GM23338 (cell line): ENCODE measurements at regions not wholly inside any gene's neighbourhood (a gene's known extent, or its start where the extent isn't known, plus 50 kb on each side); places are given as distances from the start of the nearest gene placed in this dataset.

ENCODE experiments used
- ATAC-seq: fragments of 200-7000 bp; cut with Tn5 transposase; 3 replicates; pipeline ENCODE4 v1.9.1; 2020
- DNase-seq: peaks from one replicate; pipeline ENCODE4 v3.0.0-alpha.2; 2015; ENCODE audit warnings: low spot score
- H2AFZ ChIP-seq: fragments of 200-600 bp; sonication (generic); 2 replicates; pipeline ENCODE4 v1.8.0; 2016; ENCODE audit warnings: antibody characterized with exemption, mild to moderate bottlenecking, moderate library complexity
- H3F3A ChIP-seq: fragments of 200-600 bp; sonication (generic); replicated peaks from 2 replicates; pipeline ENCODE4 v1.8.0; 2017; ENCODE audit warnings: antibody characterized with exemption, mixed run types, low read depth
- H3K27ac ChIP-seq: fragments of 200-600 bp; sonication (generic); 2 replicates; pipeline ENCODE4 v1.6.1; 2016; ENCODE audit warnings: low read depth
- H3K27me3 ChIP-seq: fragments of 200-600 bp; sonication (generic); 2 replicates; pipeline ENCODE4 v1.8.0; 2016; ENCODE audit warnings: mild to moderate bottlenecking, mixed run types, moderate library complexity; ENCODE audit not compliant: insufficient read depth
- H3K36me3 ChIP-seq: fragments of 200-600 bp; sonication (generic); 2 replicates; pipeline ENCODE4 v1.8.0; 2016; ENCODE audit warnings: mild to moderate bottlenecking; ENCODE audit not compliant: insufficient read depth
- H3K4me1 ChIP-seq: fragments of 200-600 bp; sonication (generic); 2 replicates; pipeline ENCODE4 v1.8.0; 2016; ENCODE audit warnings: mild to moderate bottlenecking, moderate library complexity; ENCODE audit not compliant: insufficient read depth
- H3K4me2 ChIP-seq: fragments of 200-600 bp; sonication (generic); 2 replicates; pipeline ENCODE4 v1.7.1; 2017; ENCODE audit warnings: mixed run types
- H3K4me3 ChIP-seq: fragments of 200-600 bp; sonication (generic); 2 replicates; pipeline ENCODE4 v1.6.1; 2016; ENCODE audit warnings: mixed run types
- H3K79me2 ChIP-seq: fragments of 200-600 bp; sonication (generic); replicated peaks from 2 replicates; pipeline ENCODE4 v1.8.0; 2017; ENCODE audit warnings: mild to moderate bottlenecking; ENCODE audit not compliant: insufficient read depth
- H3K9me2 ChIP-seq: fragments of 200-600 bp; sonication (generic); 2 replicates; pipeline ENCODE4 v1.8.0; 2017; ENCODE audit not compliant: insufficient read depth
- H4K20me1 ChIP-seq: fragments of 200-600 bp; sonication (generic); replicated peaks from 2 replicates; pipeline ENCODE4 v1.8.0; 2017; ENCODE audit warnings: mild to moderate bottlenecking; ENCODE audit not compliant: insufficient read depth
- H3K27ac Mint-ChIP-seq: 2 replicates; pipeline ENCODE4 v1.8.0; 2020; ENCODE audit warnings: inconsistent platforms, mild to moderate bottlenecking, moderate library complexity, mixed read lengths
- H3K27me3 Mint-ChIP-seq: 3 replicates; pipeline ENCODE4 v1.8.0; 2022; ENCODE audit warnings: low read depth, mild to moderate bottlenecking, moderate library complexity, mixed read lengths, inconsistent platforms; ENCODE audit not compliant: insufficient read depth, poor library complexity
- H3K36me3 Mint-ChIP-seq: 3 replicates; pipeline ENCODE4 v1.8.0; 2021; ENCODE audit warnings: low read depth, mild to moderate bottlenecking, inconsistent platforms, moderate library complexity, mixed read lengths
- H3K4me1 Mint-ChIP-seq: 3 replicates; pipeline ENCODE4 v1.8.0; 2020; ENCODE audit warnings: mild to moderate bottlenecking, inconsistent platforms, mixed read lengths
- H3K4me3 Mint-ChIP-seq: 3 replicates; pipeline ENCODE4 v1.8.0; 2021; ENCODE audit warnings: moderate library complexity, mild to moderate bottlenecking, inconsistent platforms, mixed read lengths
- H3K9me3 Mint-ChIP-seq: 3 replicates; pipeline ENCODE4 v1.8.0; 2020; ENCODE audit warnings: moderate library complexity, mild to moderate bottlenecking, inconsistent platforms, mixed read lengths
- CREB1 ChIP-seq: fragments of 250-450 bp; sonication (Bioruptor Pico); IDR thresholded peaks from 2 replicates; pipeline ENCODE4 v1.5.0; 2020; ENCODE audit warnings: low read depth, mild to moderate bottlenecking, moderate library complexity
- EZH2 ChIP-seq: fragments of 200-600 bp; sonication (generic); IDR thresholded peaks from one replicate; pipeline ENCODE4 v1.8.0; 2017; ENCODE audit warnings: antibody characterized with exemption, mild to moderate bottlenecking, low read depth; ENCODE audit not compliant: unreplicated experiment
- EZH2phosphoT487 ChIP-seq: fragments of 200-600 bp; sonication (generic); IDR thresholded peaks from one replicate; pipeline ENCODE4 v1.8.1; 2018; ENCODE audit warnings: antibody characterized with exemption; ENCODE audit not compliant: unreplicated experiment
- JUNB ChIP-seq: IDR thresholded peaks from one replicate; pipeline ENCODE4 v1.6.1; 2016; ENCODE audit warnings: antibody characterized with exemption; ENCODE audit not compliant: unreplicated experiment
- POLR2AphosphoS5 ChIP-seq: IDR thresholded peaks from 2 replicates; pipeline ENCODE4 v1.6.1; 2016; ENCODE audit warnings: antibody characterized with exemption, low read depth
- STAT1 ChIP-seq: IDR thresholded peaks from one replicate; pipeline ENCODE4 v1.6.1; 2016; ENCODE audit warnings: antibody characterized with exemption; ENCODE audit not compliant: unreplicated experiment
- TF ChIP-seq, protein P1 (sequence below), 2 experiments: fragments of 200-600 bp in 1 of 2; sonication (generic) in 1 of 2; conservative IDR thresholded peaks; 2 replicates each; pipeline versions ENCODE4 v1.5.1 to v1.6.1; 2016 to 2017; ENCODE audit warnings: antibody characterized with exemption in 2 of 2, low read depth in 2 of 2, mild to moderate bottlenecking in 2 of 2, moderate library complexity in 1 of 2
- TF ChIP-seq, protein P2 (sequence below): IDR thresholded peaks from one replicate; pipeline ENCODE4 v1.6.1; 2018; ENCODE audit warnings: antibody characterized with exemption; ENCODE audit not compliant: unreplicated experiment
- TF ChIP-seq, protein P3 (sequence below): IDR thresholded peaks from 2 replicates; pipeline ENCODE4 v1.6.1; 2016; ENCODE audit warnings: antibody characterized with exemption
- TF ChIP-seq, protein P4 (sequence below): fragments of 250-450 bp; sonication (Bioruptor Pico); IDR thresholded peaks from 2 replicates; pipeline ENCODE4 v1.5.0; 2020; ENCODE audit warnings: mild to moderate bottlenecking, moderate library complexity

DNA sequence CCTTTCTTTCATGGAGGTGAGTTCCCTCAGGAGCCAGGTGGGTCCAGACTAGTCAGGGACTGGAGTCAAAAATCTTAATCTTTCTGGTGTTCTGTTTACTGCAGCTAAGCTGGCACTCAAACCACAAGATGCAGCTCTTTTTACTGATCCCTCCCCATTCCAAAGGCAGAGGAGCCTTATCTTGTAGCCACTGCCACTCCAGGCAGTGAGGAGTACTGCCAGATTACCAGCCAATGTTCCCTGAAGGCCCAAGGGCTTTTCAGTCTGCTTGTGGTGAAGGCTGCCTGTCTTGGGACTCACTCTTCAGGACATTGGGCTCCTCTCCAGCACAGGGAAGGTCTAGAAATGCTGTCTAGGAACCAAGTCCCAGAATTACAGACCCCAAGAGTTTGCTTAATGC is 490.4 kb upstream of the ADGRB3 start:
- Histone ChIP-seq H3K36me3 (no peaks in the 10 kb centered on the region), H3K4me1 (no peaks in the 10 kb centered on the region), H4K20me1 (no peaks in the 10 kb centered on the region), H3K9me2 (peaks cover 8% of the 10 kb centered on the region; the same call in 1 of the 2 replicates), H3K4me3 (no peak overlapping the region), H3K79me2 (no peaks in the 10 kb centered on the region), H2AFZ (no peak overlapping the region), H3F3A (no peaks in the 10 kb centered on the region), H3K4me2 (no peak overlapping the region), H3K27ac (no peak overlapping the region), H3K27me3 (no peaks in the 10 kb centered on the region)
- H3K4me3 Mint-ChIP-seq, result no peak overlapping the region
- DNase-seq (no peak), ATAC-seq (no peak)
- peaks cover 2% of the 10 kb centered on the region; the same call in 2 of the 3 replicates for H3K4me1 Mint-ChIP-seq
- no peak overlapping the region for H3K27ac Mint-ChIP-seq
- peaks cover 1% of the 10 kb centered on the region for H3K27me3 Mint-ChIP-seq
- H3K36me3 Mint-ChIP-seq, result peaks cover 23% of the 10 kb centered on the region
- peaks cover 23% of the 10 kb centered on the region for H3K9me3 Mint-ChIP-seq
- TF ChIP-seq STAT1 (no peak), CREB1 (CRISPR knock-in tag) (no peak), EZH2phosphoT487 (no peak), POLR2AphosphoS5 (no peak), EZH2 (no peak), JUNB (no peak)
- TF ChIP-seq, protein P1, sequence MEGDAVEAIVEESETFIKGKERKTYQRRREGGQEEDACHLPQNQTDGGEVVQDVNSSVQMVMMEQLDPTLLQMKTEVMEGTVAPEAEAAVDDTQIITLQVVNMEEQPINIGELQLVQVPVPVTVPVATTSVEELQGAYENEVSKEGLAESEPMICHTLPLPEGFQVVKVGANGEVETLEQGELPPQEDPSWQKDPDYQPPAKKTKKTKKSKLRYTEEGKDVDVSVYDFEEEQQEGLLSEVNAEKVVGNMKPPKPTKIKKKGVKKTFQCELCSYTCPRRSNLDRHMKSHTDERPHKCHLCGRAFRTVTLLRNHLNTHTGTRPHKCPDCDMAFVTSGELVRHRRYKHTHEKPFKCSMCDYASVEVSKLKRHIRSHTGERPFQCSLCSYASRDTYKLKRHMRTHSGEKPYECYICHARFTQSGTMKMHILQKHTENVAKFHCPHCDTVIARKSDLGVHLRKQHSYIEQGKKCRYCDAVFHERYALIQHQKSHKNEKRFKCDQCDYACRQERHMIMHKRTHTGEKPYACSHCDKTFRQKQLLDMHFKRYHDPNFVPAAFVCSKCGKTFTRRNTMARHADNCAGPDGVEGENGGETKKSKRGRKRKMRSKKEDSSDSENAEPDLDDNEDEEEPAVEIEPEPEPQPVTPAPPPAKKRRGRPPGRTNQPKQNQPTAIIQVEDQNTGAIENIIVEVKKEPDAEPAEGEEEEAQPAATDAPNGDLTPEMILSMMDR (conservative IDR thresholded peaks at IDR 0.05; ENCODE audit: low read depth in 2 of 2), result no peak
- TF ChIP-seq, protein P2, sequence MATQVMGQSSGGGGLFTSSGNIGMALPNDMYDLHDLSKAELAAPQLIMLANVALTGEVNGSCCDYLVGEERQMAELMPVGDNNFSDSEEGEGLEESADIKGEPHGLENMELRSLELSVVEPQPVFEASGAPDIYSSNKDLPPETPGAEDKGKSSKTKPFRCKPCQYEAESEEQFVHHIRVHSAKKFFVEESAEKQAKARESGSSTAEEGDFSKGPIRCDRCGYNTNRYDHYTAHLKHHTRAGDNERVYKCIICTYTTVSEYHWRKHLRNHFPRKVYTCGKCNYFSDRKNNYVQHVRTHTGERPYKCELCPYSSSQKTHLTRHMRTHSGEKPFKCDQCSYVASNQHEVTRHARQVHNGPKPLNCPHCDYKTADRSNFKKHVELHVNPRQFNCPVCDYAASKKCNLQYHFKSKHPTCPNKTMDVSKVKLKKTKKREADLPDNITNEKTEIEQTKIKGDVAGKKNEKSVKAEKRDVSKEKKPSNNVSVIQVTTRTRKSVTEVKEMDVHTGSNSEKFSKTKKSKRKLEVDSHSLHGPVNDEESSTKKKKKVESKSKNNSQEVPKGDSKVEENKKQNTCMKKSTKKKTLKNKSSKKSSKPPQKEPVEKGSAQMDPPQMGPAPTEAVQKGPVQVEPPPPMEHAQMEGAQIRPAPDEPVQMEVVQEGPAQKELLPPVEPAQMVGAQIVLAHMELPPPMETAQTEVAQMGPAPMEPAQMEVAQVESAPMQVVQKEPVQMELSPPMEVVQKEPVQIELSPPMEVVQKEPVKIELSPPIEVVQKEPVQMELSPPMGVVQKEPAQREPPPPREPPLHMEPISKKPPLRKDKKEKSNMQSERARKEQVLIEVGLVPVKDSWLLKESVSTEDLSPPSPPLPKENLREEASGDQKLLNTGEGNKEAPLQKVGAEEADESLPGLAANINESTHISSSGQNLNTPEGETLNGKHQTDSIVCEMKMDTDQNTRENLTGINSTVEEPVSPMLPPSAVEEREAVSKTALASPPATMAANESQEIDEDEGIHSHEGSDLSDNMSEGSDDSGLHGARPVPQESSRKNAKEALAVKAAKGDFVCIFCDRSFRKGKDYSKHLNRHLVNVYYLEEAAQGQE, result no peak
- TF ChIP-seq, protein P3, sequence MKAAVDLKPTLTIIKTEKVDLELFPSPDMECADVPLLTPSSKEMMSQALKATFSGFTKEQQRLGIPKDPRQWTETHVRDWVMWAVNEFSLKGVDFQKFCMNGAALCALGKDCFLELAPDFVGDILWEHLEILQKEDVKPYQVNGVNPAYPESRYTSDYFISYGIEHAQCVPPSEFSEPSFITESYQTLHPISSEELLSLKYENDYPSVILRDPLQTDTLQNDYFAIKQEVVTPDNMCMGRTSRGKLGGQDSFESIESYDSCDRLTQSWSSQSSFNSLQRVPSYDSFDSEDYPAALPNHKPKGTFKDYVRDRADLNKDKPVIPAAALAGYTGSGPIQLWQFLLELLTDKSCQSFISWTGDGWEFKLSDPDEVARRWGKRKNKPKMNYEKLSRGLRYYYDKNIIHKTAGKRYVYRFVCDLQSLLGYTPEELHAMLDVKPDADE, result no peak
- TF ChIP-seq, protein P4, sequence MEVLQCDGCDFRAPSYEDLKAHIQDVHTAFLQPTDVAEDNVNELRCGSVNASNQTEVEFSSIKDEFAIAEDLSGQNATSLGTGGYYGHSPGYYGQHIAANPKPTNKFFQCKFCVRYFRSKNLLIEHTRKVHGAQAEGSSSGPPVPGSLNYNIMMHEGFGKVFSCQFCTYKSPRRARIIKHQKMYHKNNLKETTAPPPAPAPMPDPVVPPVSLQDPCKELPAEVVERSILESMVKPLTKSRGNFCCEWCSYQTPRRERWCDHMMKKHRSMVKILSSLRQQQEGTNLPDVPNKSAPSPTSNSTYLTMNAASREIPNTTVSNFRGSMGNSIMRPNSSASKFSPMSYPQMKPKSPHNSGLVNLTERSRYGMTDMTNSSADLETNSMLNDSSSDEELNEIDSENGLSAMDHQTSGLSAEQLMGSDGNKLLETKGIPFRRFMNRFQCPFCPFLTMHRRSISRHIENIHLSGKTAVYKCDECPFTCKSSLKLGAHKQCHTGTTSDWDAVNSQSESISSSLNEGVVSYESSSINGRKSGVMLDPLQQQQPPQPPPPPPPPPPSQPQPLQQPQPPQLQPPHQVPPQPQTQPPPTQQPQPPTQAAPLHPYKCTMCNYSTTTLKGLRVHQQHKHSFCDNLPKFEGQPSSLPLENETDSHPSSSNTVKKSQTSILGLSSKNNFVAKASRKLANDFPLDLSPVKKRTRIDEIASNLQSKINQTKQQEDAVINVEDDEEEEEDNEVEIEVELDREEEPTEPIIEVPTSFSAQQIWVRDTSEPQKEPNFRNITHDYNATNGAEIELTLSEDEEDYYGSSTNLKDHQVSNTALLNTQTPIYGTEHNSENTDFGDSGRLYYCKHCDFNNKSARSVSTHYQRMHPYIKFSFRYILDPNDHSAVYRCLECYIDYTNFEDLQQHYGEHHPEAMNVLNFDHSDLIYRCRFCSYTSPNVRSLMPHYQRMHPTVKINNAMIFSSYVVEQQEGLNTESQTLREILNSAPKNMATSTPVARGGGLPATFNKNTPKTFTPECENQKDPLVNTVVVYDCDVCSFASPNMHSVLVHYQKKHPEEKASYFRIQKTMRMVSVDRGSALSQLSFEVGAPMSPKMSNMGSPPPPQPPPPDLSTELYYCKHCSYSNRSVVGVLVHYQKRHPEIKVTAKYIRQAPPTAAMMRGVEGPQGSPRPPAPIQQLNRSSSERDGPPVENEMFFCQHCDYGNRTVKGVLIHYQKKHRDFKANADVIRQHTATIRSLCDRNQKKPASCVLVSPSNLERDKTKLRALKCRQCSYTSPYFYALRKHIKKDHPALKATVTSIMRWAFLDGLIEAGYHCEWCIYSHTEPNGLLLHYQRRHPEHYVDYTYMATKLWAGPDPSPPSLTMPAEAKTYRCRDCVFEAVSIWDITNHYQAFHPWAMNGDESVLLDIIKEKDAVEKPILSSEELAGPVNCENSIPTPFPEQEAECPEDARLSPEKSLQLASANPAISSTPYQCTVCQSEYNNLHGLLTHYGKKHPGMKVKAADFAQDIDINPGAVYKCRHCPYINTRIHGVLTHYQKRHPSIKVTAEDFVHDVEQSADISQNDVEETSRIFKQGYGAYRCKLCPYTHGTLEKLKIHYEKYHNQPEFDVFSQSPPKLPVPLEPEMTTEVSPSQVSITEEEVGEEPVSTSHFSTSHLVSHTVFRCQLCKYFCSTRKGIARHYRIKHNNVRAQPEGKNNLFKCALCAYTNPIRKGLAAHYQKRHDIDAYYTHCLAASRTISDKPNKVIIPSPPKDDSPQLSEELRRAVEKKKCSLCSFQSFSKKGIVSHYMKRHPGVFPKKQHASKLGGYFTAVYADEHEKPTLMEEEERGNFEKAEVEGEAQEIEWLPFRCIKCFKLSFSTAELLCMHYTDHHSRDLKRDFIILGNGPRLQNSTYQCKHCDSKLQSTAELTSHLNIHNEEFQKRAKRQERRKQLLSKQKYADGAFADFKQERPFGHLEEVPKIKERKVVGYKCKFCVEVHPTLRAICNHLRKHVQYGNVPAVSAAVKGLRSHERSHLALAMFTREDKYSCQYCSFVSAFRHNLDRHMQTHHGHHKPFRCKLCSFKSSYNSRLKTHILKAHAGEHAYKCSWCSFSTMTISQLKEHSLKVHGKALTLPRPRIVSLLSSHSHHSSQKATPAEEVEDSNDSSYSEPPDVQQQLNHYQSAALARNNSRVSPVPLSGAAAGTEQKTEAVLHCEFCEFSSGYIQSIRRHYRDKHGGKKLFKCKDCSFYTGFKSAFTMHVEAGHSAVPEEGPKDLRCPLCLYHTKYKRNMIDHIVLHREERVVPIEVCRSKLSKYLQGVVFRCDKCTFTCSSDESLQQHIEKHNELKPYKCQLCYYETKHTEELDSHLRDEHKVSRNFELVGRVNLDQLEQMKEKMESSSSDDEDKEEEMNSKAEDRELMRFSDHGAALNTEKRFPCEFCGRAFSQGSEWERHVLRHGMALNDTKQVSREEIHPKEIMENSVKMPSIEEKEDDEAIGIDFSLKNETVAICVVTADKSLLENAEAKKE (CRISPR knock-in tag), result no peak
